ENCODE measurements at regions not wholly inside any gene's neighbourhood (a gene's known extent, or its start where the extent isn't known, plus 50 kb on each side); places are given as distances from the start of the nearest gene placed in this dataset.

- DNase-seq, result no peak
Observed at GRCh38 chrX:137366018-137366633, 199.8 kb upstream of the ZIC3 start.

- DNase-seq, result no peak
Observed at GRCh38 chrX:137363559-137363958, 202.4 kb upstream of the ZIC3 start.

DNA sequence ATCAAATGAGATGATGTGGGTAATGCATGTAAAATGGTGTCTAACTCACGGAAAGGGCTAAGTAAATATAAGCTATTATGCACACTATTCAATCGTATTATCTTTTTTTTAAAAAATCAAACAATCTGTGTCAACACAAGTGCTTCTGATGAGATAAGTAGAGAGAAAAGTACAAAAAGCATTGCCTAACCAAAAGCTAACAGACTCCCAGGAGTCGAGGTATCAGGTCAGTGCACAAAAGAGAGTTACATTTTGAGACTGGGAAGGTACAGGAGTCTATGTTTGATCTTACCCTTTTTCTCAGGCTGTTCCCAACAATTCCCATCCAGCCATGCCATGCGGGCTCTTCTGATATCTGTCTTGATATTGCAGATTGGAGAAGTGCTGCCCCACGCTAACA, 203.3 kb upstream of the ZIC3 start:
- DNase-seq, result no peak

DNA sequence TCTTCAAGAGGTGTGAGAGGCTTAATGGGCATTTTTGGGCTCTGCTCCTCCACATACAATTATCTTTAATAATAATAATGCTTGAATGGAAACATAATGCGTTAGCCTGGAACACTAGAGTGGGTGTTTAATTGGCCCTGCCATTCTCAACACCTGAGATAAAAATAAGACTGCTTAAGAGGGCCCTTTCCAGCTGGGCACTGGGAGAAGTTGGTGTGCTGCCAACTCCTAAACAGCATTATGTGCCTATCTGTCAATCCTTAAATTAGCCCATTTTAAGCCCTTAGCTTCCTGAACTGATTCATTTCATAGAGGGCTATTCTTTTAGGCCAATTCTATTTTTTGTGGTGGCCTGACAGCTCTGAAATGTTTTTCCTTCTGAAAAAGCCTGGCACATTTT, 211.1 kb upstream of the ZIC3 start:
- peak; percentile 5 for DNase-seq

GRCh38 chrX:137353404-137353803, 212.5 kb upstream of the ZIC3 start:
- no peak for DNase-seq

- DNase-seq, result no peak
Observed at GRCh38 chrX:137352101-137352660, 213.7 kb upstream of the ZIC3 start.

GRCh38 chrX:137342969-137343368, 223.0 kb upstream of the ZIC3 start:
- DNase-seq, result no peak

DNA sequence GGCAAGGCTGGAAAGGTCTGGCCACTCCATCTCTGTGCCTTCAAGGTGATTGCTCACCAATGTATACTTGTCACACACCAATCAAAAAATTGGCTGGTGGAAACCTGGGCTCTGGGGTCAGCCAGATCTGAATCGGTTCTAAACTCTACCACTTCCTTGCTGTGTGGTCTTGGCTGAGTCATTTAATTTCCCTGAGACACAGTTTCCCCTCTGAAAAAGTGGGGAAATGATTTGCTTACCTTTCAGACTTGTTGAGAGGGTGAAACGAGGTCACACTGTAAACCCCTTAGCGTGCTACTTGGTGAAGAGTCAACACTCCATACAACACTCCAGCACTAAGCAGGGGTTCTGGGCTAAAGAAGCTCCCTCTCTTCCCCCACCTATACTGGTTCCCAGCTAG, 252.3 kb upstream of the ZIC3 start:
- no peak for DNase-seq

GRCh38 chrX:137305404-137305803, 260.5 kb upstream of the ZIC3 start:
- DNase-seq, result no peak

DNA sequence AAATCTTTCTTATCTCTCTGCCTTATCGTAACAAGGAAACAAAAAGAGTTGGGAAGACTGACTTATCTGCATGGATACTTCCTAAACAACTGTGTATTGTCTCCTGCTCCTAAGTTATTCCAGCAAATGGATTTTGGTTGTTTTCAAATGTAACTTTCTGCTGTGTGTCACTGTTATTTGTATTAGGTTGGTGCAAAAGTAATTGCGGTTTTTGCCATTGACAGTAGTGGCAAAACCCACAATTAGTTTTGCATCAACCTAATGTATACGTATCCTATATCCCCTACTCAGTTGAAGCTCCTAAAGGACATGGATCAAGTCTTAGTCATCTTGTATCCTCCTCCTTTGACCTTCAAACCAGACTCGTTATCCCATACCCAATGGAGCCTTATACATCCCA, 263.4 kb upstream of the GPR101 start:
- DNase-seq, result no peak

GRCh38 chrX:137290011-137290410, 256.2 kb upstream of the GPR101 start:
- no peak for DNase-seq

DNA sequence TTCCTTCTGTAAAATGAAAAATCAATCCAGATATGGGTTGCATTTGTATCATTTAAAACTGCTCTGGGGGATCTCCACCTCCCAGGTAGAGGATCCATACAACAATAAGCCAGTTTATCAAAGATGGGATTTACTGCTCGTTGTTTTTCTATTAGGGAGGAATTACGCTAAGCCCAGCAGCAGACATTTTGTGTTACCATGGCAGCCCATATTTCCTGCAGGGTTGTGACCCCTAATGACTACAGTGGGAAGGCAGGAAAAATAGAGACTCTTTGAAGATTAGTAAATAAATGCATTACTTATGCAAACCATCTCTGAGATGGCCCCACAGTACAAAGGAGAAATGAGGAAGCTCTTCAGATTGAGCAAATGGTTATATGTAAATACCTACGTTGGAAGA, 253.4 kb upstream of the GPR101 start:
- DNase-seq, result no peak

- DNase-seq, result no peak
Observed at GRCh38 chrX:137286423-137286822, 252.6 kb upstream of the GPR101 start.

- DNase-seq, result no peak
Observed at GRCh38 chrX:137278825-137279224, 245.0 kb upstream of the GPR101 start.

GRCh38 chrX:137263374-137263773, 229.6 kb upstream of the GPR101 start:
- no peak for DNase-seq

DNA sequence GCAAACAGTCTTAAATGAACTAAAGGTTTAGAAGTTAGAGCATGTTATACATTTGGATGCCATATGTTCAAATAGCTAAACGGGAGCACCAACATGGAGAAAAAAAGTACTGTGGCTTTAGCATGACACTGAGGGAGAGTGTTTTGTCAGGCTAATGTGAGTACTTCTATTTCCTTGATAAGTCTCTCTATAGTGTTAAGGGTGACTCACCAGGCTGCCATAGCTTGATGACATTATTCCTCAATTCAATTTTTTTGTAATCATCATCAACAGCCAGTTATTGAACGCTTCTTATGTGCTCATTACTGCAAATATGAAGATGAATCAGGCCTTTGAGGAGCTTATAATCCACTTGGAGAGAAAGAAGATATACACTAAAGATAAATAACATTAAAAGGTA, 211.4 kb upstream of the GPR101 start:
- no peak for DNase-seq

DNA sequence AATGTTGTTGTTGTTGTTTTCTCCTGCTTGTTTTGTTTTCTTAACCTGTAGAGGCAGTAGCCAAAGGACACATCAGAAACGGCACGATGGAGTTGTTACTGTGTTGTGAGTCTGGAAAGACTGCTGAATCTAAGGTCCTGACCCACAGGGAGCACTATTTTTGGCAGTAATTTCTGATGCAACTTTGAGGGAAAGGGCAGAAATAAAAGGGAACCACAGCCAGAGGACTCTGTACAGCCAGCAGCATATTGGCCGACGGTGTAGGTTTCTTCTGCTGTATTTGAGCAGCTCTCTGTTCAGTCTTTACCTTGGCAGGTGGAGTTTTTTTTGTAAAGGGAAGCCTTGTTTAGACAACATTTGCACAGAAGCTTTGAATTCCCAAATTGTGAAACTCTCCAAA, 203.0 kb upstream of the GPR101 start:
- no peak for DNase-seq

DNA sequence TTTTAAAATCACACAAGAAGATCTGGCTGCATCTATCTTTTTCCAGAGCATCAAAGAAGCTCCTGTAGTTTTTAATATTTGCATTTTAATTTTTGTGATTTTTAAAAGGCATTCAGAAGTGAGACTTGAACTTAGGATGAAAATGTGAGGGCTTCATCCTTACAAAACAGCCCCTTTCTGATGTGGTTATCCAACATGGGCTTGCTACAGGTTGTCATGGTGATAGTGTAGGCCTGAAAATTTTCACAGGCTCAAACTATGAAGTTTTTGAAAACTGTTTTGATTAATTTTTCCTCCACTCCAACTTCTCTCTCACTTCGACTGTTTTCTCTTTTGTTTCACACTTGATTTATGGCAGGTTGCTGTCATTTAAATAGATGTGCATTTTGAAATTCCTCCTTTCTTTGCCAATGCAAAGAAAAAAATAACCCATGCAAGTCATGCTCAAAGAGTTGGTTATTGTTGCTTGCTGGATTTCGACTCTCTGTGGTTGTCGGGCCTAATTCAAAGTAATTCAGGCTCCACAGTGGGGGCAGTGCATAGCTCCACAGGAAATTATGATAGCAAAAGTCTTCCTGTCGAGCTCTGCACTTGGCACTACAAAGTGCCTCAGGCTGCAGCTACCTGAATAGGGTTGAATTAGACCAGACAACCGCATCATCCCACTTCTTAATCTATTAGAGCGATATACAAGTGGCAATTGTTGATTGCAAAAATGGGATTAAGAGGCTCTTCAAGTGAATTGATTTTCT, 201.0 kb upstream of the GPR101 start:
- no peak for DNase-seq

- no peak for DNase-seq
Observed at GRCh38 chrX:137233478-137233877, 199.7 kb upstream of the GPR101 start.

DNA sequence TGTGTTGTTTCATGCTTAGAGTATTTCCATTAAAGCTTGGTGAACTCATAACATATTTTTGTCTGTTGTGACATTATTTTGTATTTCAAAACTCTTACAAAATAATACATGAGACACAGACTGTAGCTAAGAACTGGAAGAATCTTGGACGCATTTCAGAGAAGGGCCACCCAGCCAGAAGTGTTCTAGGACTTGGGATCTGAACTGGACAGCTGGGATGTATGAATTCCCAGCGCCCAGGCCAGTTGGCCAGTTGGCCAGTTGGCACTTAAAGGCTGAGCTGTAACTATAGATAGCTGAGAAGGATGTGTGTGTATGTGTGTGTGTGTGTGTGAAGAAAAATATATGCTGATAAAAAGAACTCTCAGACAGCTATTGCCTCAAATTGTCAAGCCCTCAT, 193.4 kb upstream of the GPR101 start:
- no peak for DNase-seq

DNA sequence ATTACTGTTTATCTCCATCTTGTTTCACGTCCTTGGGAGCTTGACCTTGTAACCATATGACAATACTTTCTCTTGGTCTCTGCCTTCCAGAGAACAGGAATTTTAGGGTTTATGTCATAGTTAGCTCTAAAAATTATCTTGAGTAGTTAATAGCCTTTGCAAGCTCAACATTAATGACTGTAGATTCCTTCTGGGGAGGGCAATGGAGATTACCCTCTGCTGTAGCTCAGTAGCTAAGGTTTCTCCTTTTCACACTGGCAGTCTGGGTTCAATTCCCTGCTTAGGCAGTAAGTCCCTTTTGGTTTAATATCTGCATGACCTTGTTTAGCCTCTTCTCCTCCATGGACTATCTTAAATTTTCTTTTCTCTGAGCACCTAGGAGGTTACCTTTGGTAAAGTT, 181.7 kb upstream of the GPR101 start:
- DNase-seq, result no peak

DNA sequence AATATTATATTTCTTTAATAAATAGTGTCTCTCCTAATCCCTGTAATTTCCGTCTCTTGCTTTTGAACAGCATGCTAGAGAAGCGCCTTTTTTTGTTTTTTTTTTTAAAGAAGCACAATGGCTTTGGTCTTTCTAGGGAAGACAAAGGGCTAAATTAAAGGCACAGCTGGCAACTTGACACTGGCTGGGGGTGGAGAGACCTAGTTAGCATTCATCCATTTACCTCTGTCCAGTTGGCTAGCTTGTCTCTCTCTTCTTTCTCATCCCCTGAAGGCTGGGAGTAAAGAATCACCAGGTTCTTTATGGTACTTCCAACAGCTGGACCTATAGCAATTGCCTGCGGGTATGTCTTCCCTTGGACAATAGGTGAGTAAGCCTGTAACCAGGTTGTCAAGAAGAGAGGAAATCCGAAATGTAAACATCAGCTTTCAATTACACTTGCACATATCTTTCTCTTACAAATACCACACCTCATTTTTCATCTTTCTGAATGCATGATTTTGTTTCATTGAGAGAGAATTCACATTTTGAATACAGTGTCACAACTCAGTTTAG, 178.4 kb upstream of the GPR101 start:
- no peak for DNase-seq

- DNase-seq, result no peak
Observed at GRCh38 chrX:137198040-137198439, 164.2 kb upstream of the GPR101 start.

DNA sequence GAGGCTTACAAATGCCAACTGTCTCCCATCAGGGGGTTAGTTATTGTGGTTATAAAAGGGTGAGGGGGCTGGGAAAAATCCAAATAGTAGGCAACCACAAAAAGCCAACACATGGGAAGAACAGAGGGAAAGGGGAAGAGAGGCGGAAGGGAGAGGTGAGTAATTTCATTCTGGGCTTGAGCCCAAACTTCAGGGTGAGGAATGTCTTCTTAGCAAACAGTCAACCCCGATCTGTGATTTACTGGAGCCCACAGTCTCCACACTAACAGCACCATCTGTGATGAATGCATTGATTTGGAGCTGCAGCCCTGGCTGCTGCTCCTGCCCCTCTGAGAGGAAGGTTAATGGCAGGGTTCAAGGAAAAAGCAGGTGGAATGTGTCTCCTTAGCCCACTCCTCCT, 162.2 kb upstream of the GPR101 start:
- DNase-seq, result no peak
